ENCODE measurements at regions not wholly inside any gene's neighbourhood (a gene's known extent, or its start where the extent isn't known, plus 50 kb on each side); places are given as distances from the start of the nearest gene placed in this dataset.
A peak's percentile ranks its signal among the peaks of the same experiment; 100 is the strongest.

GRCh38 chr9:38250279-38251035 lies 142.0 kb upstream of the ALDH1B1 start:
- 72% methylated on average over 10 of the region's 10 CpGs for WGBS (ENCODE audit: missing lambda C conversion rate)
- POLR2A ChIA-PET: no interaction called here
- DNase-seq (ENCODE audit: low read depth in 1 of 2, low spot score in 1 of 2): no peak
- CTCF ChIA-PET: interaction anchor here (0.5 to 0.8 kb wide), 4 partner anchors 10 to 337 kb away, joined by 3 read pairs; no protein-coding TSS in a partner anchor
- FAIRE-seq: peak; percentile 18
- Histone ChIP-seq H3K9me3 (no peaks in the 10 kb centered on the region), H3K4me2 (no peak overlapping the region), H3K27ac (no peak overlapping the region), H3K4me3 (no peak overlapping the region), H3K4me1 (no peaks in the 10 kb centered on the region)
- TF ChIP-seq MAFK (IDR thresholded peaks at IDR 0.05; ENCODE audit: partially characterized antibody): no peak
- no peak for TF ChIP-seq RFX5 (IDR thresholded peaks at IDR 0.05)
- no peak for TF ChIP-seq KDM1A (IDR thresholded peaks at IDR 0.05; ENCODE audit: low read depth)
- TF ChIP-seq ZC3H11A (IDR thresholded peaks at IDR 0.05): no peak
- TF ChIP-seq RAD21 (conservative IDR thresholded peaks at IDR 0.05 in 1 of 2, IDR thresholded peaks at IDR 0.05 in 1 of 2): no peak
- no peak for TF ChIP-seq FOSL2 (IDR thresholded peaks at IDR 0.05)
- no peak for TF ChIP-seq FOSL2 (CRISPR knock-in tag; IDR thresholded peaks at IDR 0.05)
- TF ChIP-seq ESRRA (IDR thresholded peaks at IDR 0.05; ENCODE audit: borderline replicate concordance, low read length): no peak
- no peak for TF ChIP-seq CBX2 (IDR thresholded peaks at IDR 0.05; ENCODE audit: borderline replicate concordance, low read depth)
- TF ChIP-seq EP300 (IDR thresholded peaks at IDR 0.05): no peak
- TF ChIP-seq SREBF2 (IDR thresholded peaks at IDR 0.05): no peak
- TF ChIP-seq, protein P1, sequence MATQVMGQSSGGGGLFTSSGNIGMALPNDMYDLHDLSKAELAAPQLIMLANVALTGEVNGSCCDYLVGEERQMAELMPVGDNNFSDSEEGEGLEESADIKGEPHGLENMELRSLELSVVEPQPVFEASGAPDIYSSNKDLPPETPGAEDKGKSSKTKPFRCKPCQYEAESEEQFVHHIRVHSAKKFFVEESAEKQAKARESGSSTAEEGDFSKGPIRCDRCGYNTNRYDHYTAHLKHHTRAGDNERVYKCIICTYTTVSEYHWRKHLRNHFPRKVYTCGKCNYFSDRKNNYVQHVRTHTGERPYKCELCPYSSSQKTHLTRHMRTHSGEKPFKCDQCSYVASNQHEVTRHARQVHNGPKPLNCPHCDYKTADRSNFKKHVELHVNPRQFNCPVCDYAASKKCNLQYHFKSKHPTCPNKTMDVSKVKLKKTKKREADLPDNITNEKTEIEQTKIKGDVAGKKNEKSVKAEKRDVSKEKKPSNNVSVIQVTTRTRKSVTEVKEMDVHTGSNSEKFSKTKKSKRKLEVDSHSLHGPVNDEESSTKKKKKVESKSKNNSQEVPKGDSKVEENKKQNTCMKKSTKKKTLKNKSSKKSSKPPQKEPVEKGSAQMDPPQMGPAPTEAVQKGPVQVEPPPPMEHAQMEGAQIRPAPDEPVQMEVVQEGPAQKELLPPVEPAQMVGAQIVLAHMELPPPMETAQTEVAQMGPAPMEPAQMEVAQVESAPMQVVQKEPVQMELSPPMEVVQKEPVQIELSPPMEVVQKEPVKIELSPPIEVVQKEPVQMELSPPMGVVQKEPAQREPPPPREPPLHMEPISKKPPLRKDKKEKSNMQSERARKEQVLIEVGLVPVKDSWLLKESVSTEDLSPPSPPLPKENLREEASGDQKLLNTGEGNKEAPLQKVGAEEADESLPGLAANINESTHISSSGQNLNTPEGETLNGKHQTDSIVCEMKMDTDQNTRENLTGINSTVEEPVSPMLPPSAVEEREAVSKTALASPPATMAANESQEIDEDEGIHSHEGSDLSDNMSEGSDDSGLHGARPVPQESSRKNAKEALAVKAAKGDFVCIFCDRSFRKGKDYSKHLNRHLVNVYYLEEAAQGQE (IDR thresholded peaks at IDR 0.05): no peak
- no peak for TF ChIP-seq POLR2AphosphoS2 (conservative IDR thresholded peaks at IDR 0.05; ENCODE audit: low read length)
- no peak for TF ChIP-seq PBX3 (IDR thresholded peaks at IDR 0.05)
- no peak for TF ChIP-seq HOXA7 (CRISPR knock-in tag; IDR thresholded peaks at IDR 0.05)
- TF ChIP-seq PHF8 (IDR thresholded peaks at IDR 0.05; ENCODE audit: borderline replicate concordance, low read depth): no peak
- ATAC-seq: no peak

GRCh38 chr9:38249587-38250210 lies 142.8 kb upstream of the ALDH1B1 start:
- Histone ChIP-seq H3K4me1 (no peaks in the 10 kb centered on the region), H3K4me2 (no peak overlapping the region), H3K9me3 (no peaks in the 10 kb centered on the region), H3K4me3 (no peak overlapping the region), H3K27ac (no peak overlapping the region)
- ChIA-PET CTCF (interaction anchor here (1.0 kb wide), 1 partner anchor 161 kb away, joined by 3 read pairs; no protein-coding TSS in a partner anchor), POLR2A (no interaction called here)
- FAIRE-seq (no peak), DNase-seq (ENCODE audit: low read depth in 1 of 2, low spot score in 1 of 2) (no peak), ATAC-seq (0 out of 6 replicates have a peak, but pooled peaks of 1 of the 2 experiments have one; percentile 43)
- TF ChIP-seq EHF (CRISPR knock-in tag; IDR thresholded peaks at IDR 0.05) (no peak), HES2 (IDR thresholded peaks at IDR 0.05) (no peak), NFE2L2 (conservative IDR thresholded peaks at IDR 0.05; ENCODE audit: low read length) (no peak), PBX3 (IDR thresholded peaks at IDR 0.05) (no peak), POLR2AphosphoS2 (conservative IDR thresholded peaks at IDR 0.05; ENCODE audit: low read length) (no peak), TFCP2L1 (CRISPR knock-in tag; IDR thresholded peaks at IDR 0.05) (no peak), MAFK (IDR thresholded peaks at IDR 0.05; ENCODE audit: partially characterized antibody) (no peak), HOXB5 (CRISPR knock-in tag; IDR thresholded peaks at IDR 0.05) (no peak), RAD21 (conservative IDR thresholded peaks at IDR 0.05 in 1 of 2, IDR thresholded peaks at IDR 0.05 in 1 of 2) (no peak), KDM1A (IDR thresholded peaks at IDR 0.05; ENCODE audit: low read depth) (no peak), FOSB (CRISPR knock-in tag; IDR thresholded peaks at IDR 0.05) (no peak), RNF2 (IDR thresholded peaks at IDR 0.05; ENCODE audit: borderline replicate concordance, low read depth) (no peak), CBX8 (IDR thresholded peaks at IDR 0.05) (no peak), POLR2A (IDR thresholded peaks at IDR 0.05; ENCODE audit: low read length) (no peak), GATA3 (IDR thresholded peaks at IDR 0.05; ENCODE audit: borderline replicate concordance) (no peak), EP300 (IDR thresholded peaks at IDR 0.05) (no peak), ZC3H11A (IDR thresholded peaks at IDR 0.05) (no peak)
- TF ChIP-seq, protein P2, sequence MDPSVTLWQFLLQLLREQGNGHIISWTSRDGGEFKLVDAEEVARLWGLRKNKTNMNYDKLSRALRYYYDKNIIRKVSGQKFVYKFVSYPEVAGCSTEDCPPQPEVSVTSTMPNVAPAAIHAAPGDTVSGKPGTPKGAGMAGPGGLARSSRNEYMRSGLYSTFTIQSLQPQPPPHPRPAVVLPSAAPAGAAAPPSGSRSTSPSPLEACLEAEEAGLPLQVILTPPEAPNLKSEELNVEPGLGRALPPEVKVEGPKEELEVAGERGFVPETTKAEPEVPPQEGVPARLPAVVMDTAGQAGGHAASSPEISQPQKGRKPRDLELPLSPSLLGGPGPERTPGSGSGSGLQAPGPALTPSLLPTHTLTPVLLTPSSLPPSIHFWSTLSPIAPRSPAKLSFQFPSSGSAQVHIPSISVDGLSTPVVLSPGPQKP (IDR thresholded peaks at IDR 0.05; ENCODE audit: low read depth, low read length): no peak
- WGBS (ENCODE audit: missing lambda C conversion rate): 66% methylated on average over 6 of the region's 6 CpGs

Data from A549 (cell line).